GM12878 (cell line): ENCODE measurements at regions not wholly inside any gene's neighbourhood (a gene's known extent, or its start where the extent isn't known, plus 50 kb on each side); places are given as distances from the start of the nearest gene placed in this dataset.

ENCODE experiments used
- ASH2L ChIP-seq: fragments of 300-600, 200-600 bp; sonication (generic); IDR thresholded peaks from 2 replicates; pipeline ENCODE4 v1.6.1; 2017; ENCODE audit warnings: low read depth, mild to moderate bottlenecking, borderline replicate concordance
- BACH1 ChIP-seq: fragments of 450-650 bp; IDR thresholded peaks from 2 replicates; pipeline ENCODE4 v1.6.1; 2017; ENCODE audit warnings: mild to moderate bottlenecking, borderline replicate concordance
- BMI1 ChIP-seq: fragments of 450-650 bp; IDR thresholded peaks from 2 replicates; pipeline ENCODE4 v1.6.1; 2016; ENCODE audit warnings: mild to moderate bottlenecking, moderate library complexity, borderline replicate concordance
- CBFB ChIP-seq: IDR thresholded peaks from 2 replicates; pipeline ENCODE4 v1.6.1; 2016; ENCODE audit warnings: antibody characterized with exemption, low read depth
- CBX5 ChIP-seq: sonication (generic); IDR thresholded peaks from 2 replicates; pipeline ENCODE4 v1.6.1; 2016; ENCODE audit warnings: low read depth, moderate library complexity, mild to moderate bottlenecking, inconsistent platforms
- CEBPB ChIP-seq, 2 experiments: fragments of 150-350 bp in 1 of 2; IDR thresholded peaks; 2 replicates each; pipeline ENCODE4 v1.6.1; 2012 to 2014; ENCODE audit warnings: low read depth in 2 of 2, low read length in 2 of 2, borderline replicate concordance in 1 of 2, inconsistent platforms in 1 of 2
- CHD4 ChIP-seq: fragments of 200-600 bp; sonication (generic); IDR thresholded peaks from 2 replicates; pipeline ENCODE4 v1.6.1; 2016; ENCODE audit warnings: mild to moderate bottlenecking
- EED ChIP-seq: sonication (generic); IDR thresholded peaks from 2 replicates; pipeline ENCODE4 v1.6.1; 2016; ENCODE audit warnings: antibody characterized with exemption, low read depth
- GABPA ChIP-seq: IDR thresholded peaks from 2 replicates; pipeline ENCODE4 v1.6.1; 2014; ENCODE audit warnings: antibody characterized with exemption, low read depth, mild to moderate bottlenecking, inconsistent platforms
- GATAD2B ChIP-seq: fragments of 450-650 bp; conservative IDR thresholded peaks from 2 replicates; pipeline ENCODE4 v1.6.1; 2017; ENCODE audit warnings: low read depth, mild to moderate bottlenecking, moderate library complexity
- KDM1A ChIP-seq: fragments of 200-600 bp; sonication (generic); IDR thresholded peaks from 2 replicates; pipeline ENCODE4 v1.6.1; 2016; ENCODE audit warnings: borderline replicate concordance
- KLF5 ChIP-seq: fragments of 450-650 bp; IDR thresholded peaks from 2 replicates; pipeline ENCODE4 v1.6.1; 2014; ENCODE audit warnings: mild to moderate bottlenecking; ENCODE audit not compliant: partially characterized antibody
- MEF2A ChIP-seq: IDR thresholded peaks from 2 replicates; pipeline ENCODE4 v1.6.1; 2011; ENCODE audit warnings: low read depth, mild to moderate bottlenecking, low read length, moderate library complexity; ENCODE audit not compliant: insufficient read depth
- NBN ChIP-seq: fragments of 450-650 bp; IDR thresholded peaks from 2 replicates; pipeline ENCODE4 v1.6.1; 2016
- NR2C2 ChIP-seq: IDR thresholded peaks from 2 replicates; pipeline ENCODE4 v1.6.1; 2011; ENCODE audit warnings: borderline replicate concordance, low read depth; ENCODE audit not compliant: control insufficient read depth, insufficient read length
- SIN3A ChIP-seq: IDR thresholded peaks from 2 replicates; pipeline ENCODE4 v1.6.1; 2012; ENCODE audit warnings: low read depth, low read length, improper control_type of control experiment
- SMAD5 ChIP-seq: IDR thresholded peaks from 2 replicates; pipeline ENCODE4 v1.6.1; 2016; ENCODE audit warnings: antibody characterized with exemption, low read depth
- SRF ChIP-seq, 2 experiments: IDR thresholded peaks; 2 replicates each; pipeline ENCODE4 v1.6.1; 2011; ENCODE audit warnings: low read depth in 2 of 2, low read length in 2 of 2, mild to moderate bottlenecking in 1 of 2, moderate library complexity in 1 of 2
- STAT1 ChIP-seq: fragments of 450-650 bp; conservative IDR thresholded peaks from 2 replicates; pipeline ENCODE4 v1.6.1; 2014; ENCODE audit warnings: antibody characterized with exemption, mild to moderate bottlenecking
- STAT3 ChIP-seq: IDR thresholded peaks from 2 replicates; pipeline ENCODE4 v1.6.1; 2011; ENCODE audit warnings: low read depth, low read length, improper control_type of control experiment
- ZNF217 ChIP-seq: fragments of 450-650 bp; IDR thresholded peaks from 2 replicates; pipeline ENCODE4 v1.6.1; 2017; ENCODE audit warnings: antibody characterized with exemption, mild to moderate bottlenecking
- TF ChIP-seq, protein P1 (sequence below): fragments of 450-650 bp; IDR thresholded peaks from 2 replicates; pipeline ENCODE4 v1.6.1; 2017; ENCODE audit warnings: mild to moderate bottlenecking, moderate library complexity
- TF ChIP-seq, protein P2 (sequence below): IDR thresholded peaks from 2 replicates; pipeline ENCODE4 v1.6.1; 2012; ENCODE audit warnings: low read length, inconsistent platforms
- TF ChIP-seq, protein P3 (sequence below): fragments of 450-650 bp; IDR thresholded peaks from 2 replicates; pipeline ENCODE4 v1.6.1; 2016; ENCODE audit warnings: mild to moderate bottlenecking
- TF ChIP-seq, protein P4 (sequence below): fragments of 450-650 bp; IDR thresholded peaks from 2 replicates; pipeline ENCODE4 v1.6.1; 2017; ENCODE audit warnings: borderline replicate concordance

DNA sequence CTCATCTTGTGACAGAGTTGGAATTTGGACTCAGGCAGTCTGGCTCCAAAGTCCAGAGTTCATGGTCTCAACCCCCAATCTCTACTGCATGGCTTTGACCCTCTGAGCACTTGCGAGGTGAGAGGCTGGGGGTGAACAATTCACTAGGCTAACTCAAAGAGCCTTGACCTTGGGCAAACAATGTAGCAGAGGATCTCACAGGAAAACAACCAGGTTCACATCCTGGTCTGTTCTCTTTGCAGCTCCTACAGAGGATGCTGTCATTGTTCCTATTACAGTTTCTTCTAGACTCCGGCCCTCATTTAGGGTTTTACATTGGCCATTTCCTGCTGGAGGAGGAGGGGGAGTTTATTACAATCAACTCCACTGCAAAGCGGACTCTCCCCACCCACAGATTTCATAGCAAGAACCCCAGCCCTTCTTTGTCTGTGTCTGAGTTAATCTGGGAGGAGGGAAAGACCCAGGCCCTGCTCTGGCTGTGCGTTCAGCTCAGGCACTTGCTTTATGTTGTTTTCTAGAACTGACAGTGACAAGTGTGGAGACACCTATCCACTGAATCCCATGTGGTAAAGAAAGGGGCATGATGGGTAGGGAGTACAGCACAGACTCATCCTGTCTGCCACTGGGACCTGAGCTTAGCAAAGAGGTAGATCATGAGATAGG is 101.6 kb downstream of the LBH start (continued):
- TF ChIP-seq, protein P1, sequence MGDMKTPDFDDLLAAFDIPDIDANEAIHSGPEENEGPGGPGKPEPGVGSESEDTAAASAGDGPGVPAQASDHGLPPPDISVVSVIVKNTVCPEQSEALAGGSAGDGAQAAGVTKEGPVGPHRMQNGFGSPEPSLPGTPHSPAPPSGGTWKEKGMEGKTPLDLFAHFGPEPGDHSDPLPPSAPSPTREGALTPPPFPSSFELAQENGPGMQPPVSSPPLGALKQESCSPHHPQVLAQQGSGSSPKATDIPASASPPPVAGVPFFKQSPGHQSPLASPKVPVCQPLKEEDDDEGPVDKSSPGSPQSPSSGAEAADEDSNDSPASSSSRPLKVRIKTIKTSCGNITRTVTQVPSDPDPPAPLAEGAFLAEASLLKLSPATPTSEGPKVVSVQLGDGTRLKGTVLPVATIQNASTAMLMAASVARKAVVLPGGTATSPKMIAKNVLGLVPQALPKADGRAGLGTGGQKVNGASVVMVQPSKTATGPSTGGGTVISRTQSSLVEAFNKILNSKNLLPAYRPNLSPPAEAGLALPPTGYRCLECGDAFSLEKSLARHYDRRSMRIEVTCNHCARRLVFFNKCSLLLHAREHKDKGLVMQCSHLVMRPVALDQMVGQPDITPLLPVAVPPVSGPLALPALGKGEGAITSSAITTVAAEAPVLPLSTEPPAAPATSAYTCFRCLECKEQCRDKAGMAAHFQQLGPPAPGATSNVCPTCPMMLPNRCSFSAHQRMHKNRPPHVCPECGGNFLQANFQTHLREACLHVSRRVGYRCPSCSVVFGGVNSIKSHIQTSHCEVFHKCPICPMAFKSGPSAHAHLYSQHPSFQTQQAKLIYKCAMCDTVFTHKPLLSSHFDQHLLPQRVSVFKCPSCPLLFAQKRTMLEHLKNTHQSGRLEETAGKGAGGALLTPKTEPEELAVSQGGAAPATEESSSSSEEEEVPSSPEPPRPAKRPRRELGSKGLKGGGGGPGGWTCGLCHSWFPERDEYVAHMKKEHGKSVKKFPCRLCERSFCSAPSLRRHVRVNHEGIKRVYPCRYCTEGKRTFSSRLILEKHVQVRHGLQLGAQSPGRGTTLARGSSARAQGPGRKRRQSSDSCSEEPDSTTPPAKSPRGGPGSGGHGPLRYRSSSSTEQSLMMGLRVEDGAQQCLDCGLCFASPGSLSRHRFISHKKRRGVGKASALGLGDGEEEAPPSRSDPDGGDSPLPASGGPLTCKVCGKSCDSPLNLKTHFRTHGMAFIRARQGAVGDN: peak; percentile 74
- TF ChIP-seq CHD4 (no peak), KDM1A (no peak), STAT1 (no peak), EED (peak; percentile 74; the same call in 1 of the 2 replicates), MEF2A (peak; percentile 79; the same call in 1 of the 2 replicates), CEBPB (IDR thresholded peaks at IDR 0.05; ENCODE audit: borderline replicate concordance in 1 of 2, low read depth in 2 of 2, low read length in 2 of 2) (no peak), BMI1 (no peak; the same call in 1 of the 2 replicates), SIN3A (no peak), BACH1 (no peak), SMAD5 (no peak), ZNF217 (no peak), NBN (0 out of 2 replicates have a peak, but pooled peaks have one; percentile 29), GABPA (no peak), STAT3 (no peak), CBFB (no peak), SRF (IDR thresholded peaks at IDR 0.05; ENCODE audit: low read depth in 2 of 2, low read length in 2 of 2) (no peak), CBX5 (peak; percentile 62; the same call in 1 of the 2 replicates), NR2C2 (no peak), KLF5 (no peak), ASH2L (no peak), GATAD2B (0 out of 2 replicates have a peak, but pooled peaks have one; percentile 20)
- TF ChIP-seq, protein P2, sequence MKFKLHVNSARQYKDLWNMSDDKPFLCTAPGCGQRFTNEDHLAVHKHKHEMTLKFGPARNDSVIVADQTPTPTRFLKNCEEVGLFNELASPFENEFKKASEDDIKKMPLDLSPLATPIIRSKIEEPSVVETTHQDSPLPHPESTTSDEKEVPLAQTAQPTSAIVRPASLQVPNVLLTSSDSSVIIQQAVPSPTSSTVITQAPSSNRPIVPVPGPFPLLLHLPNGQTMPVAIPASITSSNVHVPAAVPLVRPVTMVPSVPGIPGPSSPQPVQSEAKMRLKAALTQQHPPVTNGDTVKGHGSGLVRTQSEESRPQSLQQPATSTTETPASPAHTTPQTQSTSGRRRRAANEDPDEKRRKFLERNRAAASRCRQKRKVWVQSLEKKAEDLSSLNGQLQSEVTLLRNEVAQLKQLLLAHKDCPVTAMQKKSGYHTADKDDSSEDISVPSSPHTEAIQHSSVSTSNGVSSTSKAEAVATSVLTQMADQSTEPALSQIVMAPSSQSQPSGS: peak; percentile 65; the same call in 1 of the 2 replicates
- TF ChIP-seq, protein P3, sequence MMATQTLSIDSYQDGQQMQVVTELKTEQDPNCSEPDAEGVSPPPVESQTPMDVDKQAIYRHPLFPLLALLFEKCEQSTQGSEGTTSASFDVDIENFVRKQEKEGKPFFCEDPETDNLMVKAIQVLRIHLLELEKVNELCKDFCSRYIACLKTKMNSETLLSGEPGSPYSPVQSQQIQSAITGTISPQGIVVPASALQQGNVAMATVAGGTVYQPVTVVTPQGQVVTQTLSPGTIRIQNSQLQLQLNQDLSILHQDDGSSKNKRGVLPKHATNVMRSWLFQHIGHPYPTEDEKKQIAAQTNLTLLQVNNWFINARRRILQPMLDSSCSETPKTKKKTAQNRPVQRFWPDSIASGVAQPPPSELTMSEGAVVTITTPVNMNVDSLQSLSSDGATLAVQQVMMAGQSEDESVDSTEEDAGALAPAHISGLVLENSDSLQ: peak; percentile 45; the same call in 1 of the 2 replicates
- TF ChIP-seq, protein P4, sequence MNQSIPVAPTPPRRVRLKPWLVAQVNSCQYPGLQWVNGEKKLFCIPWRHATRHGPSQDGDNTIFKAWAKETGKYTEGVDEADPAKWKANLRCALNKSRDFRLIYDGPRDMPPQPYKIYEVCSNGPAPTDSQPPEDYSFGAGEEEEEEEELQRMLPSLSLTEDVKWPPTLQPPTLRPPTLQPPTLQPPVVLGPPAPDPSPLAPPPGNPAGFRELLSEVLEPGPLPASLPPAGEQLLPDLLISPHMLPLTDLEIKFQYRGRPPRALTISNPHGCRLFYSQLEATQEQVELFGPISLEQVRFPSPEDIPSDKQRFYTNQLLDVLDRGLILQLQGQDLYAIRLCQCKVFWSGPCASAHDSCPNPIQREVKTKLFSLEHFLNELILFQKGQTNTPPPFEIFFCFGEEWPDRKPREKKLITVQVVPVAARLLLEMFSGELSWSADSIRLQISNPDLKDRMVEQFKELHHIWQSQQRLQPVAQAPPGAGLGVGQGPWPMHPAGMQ: no peak
